Cerebellar cortex (tissue), 1 donor: ENCODE measurements at regions not wholly inside any gene's neighbourhood (a gene's known extent, or its start where the extent isn't known, plus 50 kb on each side); places are given as distances from the start of the nearest gene placed in this dataset.
A peak's percentile ranks its signal among the peaks of the same experiment; 100 is the strongest.
"Not testable (repeated sequence)": the region's sequence is repeated elsewhere in the genome, so short reads cannot be mapped to it uniquely, and the experiment has no call there.

Experiments used
- DNase-seq: peaks from one replicate; pipeline ENCODE4 v3.0.0-alpha.2; 2015; ENCODE audit warnings: low spot score

GRCh38 chr3:190988102-190988501 lies 125.6 kb upstream of the GMNC start:
- no peak for DNase-seq

GRCh38 chr3:190984502-190985244 lies 122.2 kb upstream of the GMNC start:
- DNase-seq, result no peak

GRCh38 chr3:190983875-190984274 lies 121.4 kb upstream of the GMNC start:
- no peak for DNase-seq

GRCh38 chr3:190973771-190974170 lies 111.3 kb upstream of the GMNC start:
- DNase-seq, result no peak

GRCh38 chr3:190972840-190973270 lies 110.4 kb upstream of the GMNC start:
- no peak for DNase-seq

- DNase-seq, result no peak
These were observed 109.7 kb upstream of the GMNC start for GRCh38 chr3:190972196-190972595.

GRCh38 chr3:190970560-190970959 lies 108.1 kb upstream of the GMNC start:
- no peak for DNase-seq

GRCh38 chr3:190968616-190969015 lies 106.1 kb upstream of the GMNC start:
- DNase-seq, result no peak

- DNase-seq, result not testable (repeated sequence)
These were observed 102.4 kb upstream of the GMNC start for GRCh38 chr3:190964931-190965330.

GRCh38 chr3:190959077-190959476 lies 96.6 kb upstream of the GMNC start:
- no peak for DNase-seq

- DNase-seq, result peak; percentile 93
These were observed 79.3 kb upstream of the GMNC start for GRCh38 chr3:190941694-190942260.

GRCh38 chr3:190934616-190935015 lies 72.1 kb upstream of the GMNC start:
- not testable (repeated sequence) for DNase-seq

- no peak for DNase-seq
These were observed 64.1 kb upstream of the GMNC start for GRCh38 chr3:190926619-190927018.

GRCh38 chr3:190912736-190913135 lies 50.2 kb upstream of the GMNC start:
- no peak for DNase-seq
